BLaER1 (cell line): ENCODE measurements at regions not wholly inside any gene's neighbourhood (a gene's known extent, or its start where the extent isn't known, plus 50 kb on each side); places are given as distances from the start of the nearest gene placed in this dataset.

Experiments used
- H3K27ac ChIP-seq: shearing (Covaris generic); formaldehyde crosslinking; 2 replicates; pipeline ENCODE4 v1.8.1; 2022
- H3K27me3 ChIP-seq: shearing (Covaris generic); formaldehyde crosslinking; 2 replicates; pipeline ENCODE4 v1.8.1; 2022
- H3K36me3 ChIP-seq: shearing (Covaris generic); formaldehyde crosslinking; 2 replicates; pipeline ENCODE4 v1.8.1; 2022
- H3K4me1 ChIP-seq: shearing (Covaris generic); formaldehyde crosslinking; 2 replicates; pipeline ENCODE4 v1.8.1; 2022
- H3K4me2 ChIP-seq: shearing (Covaris generic); formaldehyde crosslinking; 2 replicates; pipeline ENCODE4 v1.8.1; 2022
- H3K4me3 ChIP-seq: shearing (Covaris generic); formaldehyde crosslinking; 2 replicates; pipeline ENCODE4 v1.8.1; 2022
- H3K9ac ChIP-seq: shearing (Covaris generic); formaldehyde crosslinking; 2 replicates; pipeline ENCODE4 v1.8.1; 2022
- H3K9me3 ChIP-seq: shearing (Covaris generic); formaldehyde crosslinking; 2 replicates; pipeline ENCODE4 v1.8.1; 2022
- H4K20me1 ChIP-seq: shearing (Covaris generic); formaldehyde crosslinking; 2 replicates; pipeline ENCODE4 v1.8.1; 2022
- Cebpa-rat ChIP-seq: shearing (Covaris generic); IDR thresholded peaks from 2 replicates; pipeline ENCODE4 v1.8.1; 2022

- Histone ChIP-seq H3K4me1 (no peaks in the 10 kb centered on the region), H3K36me3 (no peaks in the 10 kb centered on the region), H3K4me3 (no peak overlapping the region), H3K9ac (no peak overlapping the region), H3K4me2 (no peak overlapping the region), H3K27me3 (no peaks in the 10 kb centered on the region), H3K27ac (no peak overlapping the region), H4K20me1 (no peaks in the 10 kb centered on the region), H3K9me3 (peaks cover 17% of the 10 kb centered on the region)
- no peak for TF ChIP-seq Cebpa-rat
Measured at GRCh38 chr13:74866101-74866500, 615.9 kb downstream of the TBC1D4 start.

- Histone ChIP-seq H4K20me1 (no peaks in the 10 kb centered on the region), H3K27me3 (no peaks in the 10 kb centered on the region), H3K36me3 (no peaks in the 10 kb centered on the region), H3K4me1 (no peaks in the 10 kb centered on the region), H3K9ac (no peak overlapping the region), H3K27ac (no peak overlapping the region), H3K9me3 (peaks cover 17% of the 10 kb centered on the region), H3K4me3 (no peak overlapping the region), H3K4me2 (no peak overlapping the region)
- TF ChIP-seq Cebpa-rat: no peak
Measured at GRCh38 chr13:74865656-74866055, 616.3 kb downstream of the TBC1D4 start.

GRCh38 chr13:74860789-74861188, 621.2 kb downstream of the TBC1D4 start:
- Histone ChIP-seq H4K20me1 (no peaks in the 10 kb centered on the region), H3K4me2 (no peak overlapping the region), H3K27me3 (no peaks in the 10 kb centered on the region), H3K36me3 (no peaks in the 10 kb centered on the region), H3K4me1 (no peaks in the 10 kb centered on the region), H3K9me3 (peaks cover 6% of the 10 kb centered on the region; the same call in 1 of the 2 replicates), H3K27ac (no peak overlapping the region), H3K9ac (no peak overlapping the region), H3K4me3 (no peak overlapping the region)
- no peak for TF ChIP-seq Cebpa-rat

DNA sequence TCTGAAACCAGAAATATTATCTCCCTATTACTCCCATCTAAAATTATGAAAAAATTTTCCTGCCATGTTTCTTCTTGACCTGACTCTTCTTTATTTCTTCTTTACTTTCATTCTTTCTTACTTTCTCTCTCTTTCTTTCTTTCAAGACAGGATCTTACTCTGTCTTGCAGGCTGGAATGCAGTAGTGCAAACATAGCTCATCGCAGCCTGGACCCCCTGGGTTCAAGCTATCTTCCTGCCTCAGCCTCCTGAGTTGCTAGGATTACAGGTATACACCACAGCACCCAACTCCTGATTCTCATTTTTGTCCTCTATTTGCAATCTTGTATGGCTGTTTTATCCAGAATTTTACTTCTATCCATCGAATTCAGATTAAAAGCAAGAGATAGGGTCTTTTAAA, 631.1 kb downstream of the TBC1D4 start:
- H3K4me1 ChIP-seq: no peaks in the 10 kb centered on the region
- no peak overlapping the region for H3K4me3 ChIP-seq
- H3K4me2 ChIP-seq: no peak overlapping the region
- H3K36me3 ChIP-seq: no peaks in the 10 kb centered on the region
- no peak overlapping the region for H3K27ac ChIP-seq
- peaks cover 5% of the 10 kb centered on the region; the same call in 1 of the 2 replicates for H3K9me3 ChIP-seq
- no peaks in the 10 kb centered on the region for H4K20me1 ChIP-seq
- no peak overlapping the region for H3K9ac ChIP-seq
- TF ChIP-seq Cebpa-rat: no peak
- H3K27me3 ChIP-seq: no peaks in the 10 kb centered on the region

GRCh38 chr13:74847966-74848365, 634.0 kb downstream of the TBC1D4 start:
- Histone ChIP-seq H3K4me1 (no peaks in the 10 kb centered on the region), H3K27ac (no peak overlapping the region), H3K36me3 (no peaks in the 10 kb centered on the region), H3K4me2 (no peak overlapping the region), H3K9ac (no peak overlapping the region), H3K4me3 (no peak overlapping the region), H4K20me1 (no peaks in the 10 kb centered on the region), H3K27me3 (no peaks in the 10 kb centered on the region), H3K9me3 (no peaks in the 10 kb centered on the region)
- TF ChIP-seq Cebpa-rat: no peak

- no peak overlapping the region for H3K4me2 ChIP-seq
- H3K9ac ChIP-seq: no peak overlapping the region
Measured at GRCh38 chr13:74845806-74846205, 636.2 kb downstream of the TBC1D4 start.

GRCh38 chr13:74841651-74842050, 640.3 kb downstream of the TBC1D4 start:
- H3K9me3 ChIP-seq: no peaks in the 10 kb centered on the region
- H4K20me1 ChIP-seq: no peaks in the 10 kb centered on the region

More at GRCh38 chr13:74845806-74846205, 636.2 kb downstream of the TBC1D4 start:
- Histone ChIP-seq H3K36me3 (no peaks in the 10 kb centered on the region), H3K9me3 (no peaks in the 10 kb centered on the region), H3K4me3 (no peak overlapping the region), H3K27me3 (no peaks in the 10 kb centered on the region), H4K20me1 (no peaks in the 10 kb centered on the region), H3K4me1 (no peaks in the 10 kb centered on the region), H3K27ac (no peak overlapping the region)
- no peak for TF ChIP-seq Cebpa-rat

GRCh38 chr13:74841123-74841522, 640.8 kb downstream of the TBC1D4 start:
- H3K27me3 ChIP-seq: no peaks in the 10 kb centered on the region
- H3K27ac ChIP-seq: no peak overlapping the region
- no peaks in the 10 kb centered on the region for H3K9me3 ChIP-seq
- no peak overlapping the region for H3K4me2 ChIP-seq
- no peak overlapping the region for H3K9ac ChIP-seq
- no peaks in the 10 kb centered on the region for H4K20me1 ChIP-seq
- no peak for TF ChIP-seq Cebpa-rat
- no peaks in the 10 kb centered on the region for H3K36me3 ChIP-seq
- H3K4me1 ChIP-seq: no peaks in the 10 kb centered on the region
- H3K4me3 ChIP-seq: no peak overlapping the region

More at GRCh38 chr13:74841651-74842050, 640.3 kb downstream of the TBC1D4 start:
- Histone ChIP-seq H3K4me1 (no peaks in the 10 kb centered on the region), H3K27ac (no peak overlapping the region), H3K36me3 (no peaks in the 10 kb centered on the region), H3K4me3 (no peak overlapping the region), H3K4me2 (no peak overlapping the region), H3K9ac (no peak overlapping the region), H3K27me3 (no peaks in the 10 kb centered on the region)
- TF ChIP-seq Cebpa-rat: no peak

DNA sequence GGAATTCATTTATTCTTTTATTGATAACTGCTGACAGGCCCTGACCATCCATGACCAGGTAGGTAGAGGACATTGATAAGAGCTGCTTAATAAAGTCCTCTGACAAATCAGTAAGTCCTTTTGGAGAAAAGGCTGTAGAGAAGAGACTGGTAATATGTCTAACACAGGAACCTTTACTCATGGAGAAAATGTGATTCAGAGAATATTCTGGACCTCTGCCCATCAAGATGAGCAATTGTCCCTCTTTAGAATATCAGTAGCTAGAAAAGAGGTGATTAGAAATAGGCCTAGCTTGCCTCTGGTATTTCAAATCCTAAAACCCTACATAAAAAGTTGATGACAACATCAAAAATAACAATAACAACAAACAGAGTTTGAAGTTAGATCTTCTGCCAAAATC, 642.3 kb downstream of the TBC1D4 start:
- H3K27me3 ChIP-seq: no peaks in the 10 kb centered on the region
- H3K4me2 ChIP-seq: no peak overlapping the region
- no peaks in the 10 kb centered on the region for H3K36me3 ChIP-seq
- H3K4me3 ChIP-seq: no peak overlapping the region
- no peak for TF ChIP-seq Cebpa-rat
- no peak overlapping the region for H3K27ac ChIP-seq
- no peaks in the 10 kb centered on the region for H4K20me1 ChIP-seq
- H3K9ac ChIP-seq: no peak overlapping the region
- no peaks in the 10 kb centered on the region for H3K9me3 ChIP-seq
- no peaks in the 10 kb centered on the region for H3K4me1 ChIP-seq

DNA sequence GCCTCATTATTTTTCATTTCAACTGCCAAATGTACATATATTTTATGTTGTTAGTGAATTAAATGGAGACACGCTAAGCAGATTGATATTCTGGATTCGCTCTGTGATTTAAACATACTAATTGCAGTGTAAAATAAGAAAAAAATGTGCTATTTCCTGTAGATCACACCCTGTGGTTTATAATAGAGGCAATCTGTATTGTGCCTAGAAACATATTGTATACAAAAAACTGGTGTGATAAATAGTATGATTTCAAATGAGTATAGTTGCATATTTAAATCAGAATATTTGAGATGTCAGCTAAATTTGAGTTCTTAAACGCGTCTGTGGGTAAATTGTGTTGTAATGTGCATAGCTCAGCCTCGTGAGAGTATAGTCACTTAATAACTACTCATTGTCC, 643.9 kb downstream of the TBC1D4 start:
- TF ChIP-seq Cebpa-rat: no peak
- H3K9me3 ChIP-seq: no peaks in the 10 kb centered on the region
- no peaks in the 10 kb centered on the region for H3K36me3 ChIP-seq
- no peak overlapping the region for H3K4me3 ChIP-seq
- H3K4me2 ChIP-seq: no peak overlapping the region
- H4K20me1 ChIP-seq: no peaks in the 10 kb centered on the region
- H3K27me3 ChIP-seq: no peaks in the 10 kb centered on the region
- H3K27ac ChIP-seq: no peak overlapping the region
- H3K9ac ChIP-seq: no peak overlapping the region
- H3K4me1 ChIP-seq: no peaks in the 10 kb centered on the region

- TF ChIP-seq Cebpa-rat: no peak
- no peaks in the 10 kb centered on the region for H4K20me1 ChIP-seq
- no peaks in the 10 kb centered on the region for H3K27me3 ChIP-seq
- no peak overlapping the region for H3K4me2 ChIP-seq
- H3K4me3 ChIP-seq: no peak overlapping the region
- no peaks in the 10 kb centered on the region for H3K36me3 ChIP-seq
- H3K4me1 ChIP-seq: no peaks in the 10 kb centered on the region
- no peaks in the 10 kb centered on the region for H3K9me3 ChIP-seq
- no peak overlapping the region for H3K27ac ChIP-seq
- no peak overlapping the region for H3K9ac ChIP-seq
Measured at GRCh38 chr13:74836628-74837027, 645.3 kb downstream of the TBC1D4 start.
